C4-2B (cell line): ENCODE measurements at regions not wholly inside any gene's neighbourhood (a gene's known extent, or its start where the extent isn't known, plus 50 kb on each side); places are given as distances from the start of the nearest gene placed in this dataset.

Experiments
- H3K27ac ChIP-seq: fragments of 450-650 bp; 2 replicates; pipeline ENCODE4 v1.5.1; 2017
- ZFX ChIP-seq: fragments of 450-650 bp; IDR thresholded peaks from 2 replicates; pipeline ENCODE4 v1.6.1; 2017
- TF ChIP-seq, protein P1 (sequence below): fragments of 450-650 bp; conservative IDR thresholded peaks from 2 replicates; pipeline ENCODE4 v1.5.1; 2017; ENCODE audit warnings: mild to moderate bottlenecking

DNA sequence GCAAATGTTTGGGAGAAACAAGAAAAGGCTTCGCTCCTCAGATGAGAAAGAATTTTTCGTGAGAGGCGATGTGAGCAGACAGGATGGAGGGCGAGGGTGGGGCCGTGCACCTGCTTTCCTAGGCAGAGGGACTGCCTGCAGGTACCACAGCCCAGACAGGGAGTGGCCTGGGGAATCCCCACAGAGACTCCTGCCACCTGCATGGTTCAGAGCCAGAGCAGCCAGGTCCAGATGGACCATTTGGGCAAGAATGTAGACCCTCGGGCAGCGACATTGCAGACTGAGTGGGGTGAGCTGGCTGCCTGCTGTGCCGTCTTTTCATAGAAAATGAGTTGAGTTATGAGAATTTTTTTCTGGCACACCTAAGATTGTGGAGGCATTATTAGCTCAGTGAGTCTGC lies 216.8 kb downstream of the SNX10 start:
- TF ChIP-seq, protein P1, sequence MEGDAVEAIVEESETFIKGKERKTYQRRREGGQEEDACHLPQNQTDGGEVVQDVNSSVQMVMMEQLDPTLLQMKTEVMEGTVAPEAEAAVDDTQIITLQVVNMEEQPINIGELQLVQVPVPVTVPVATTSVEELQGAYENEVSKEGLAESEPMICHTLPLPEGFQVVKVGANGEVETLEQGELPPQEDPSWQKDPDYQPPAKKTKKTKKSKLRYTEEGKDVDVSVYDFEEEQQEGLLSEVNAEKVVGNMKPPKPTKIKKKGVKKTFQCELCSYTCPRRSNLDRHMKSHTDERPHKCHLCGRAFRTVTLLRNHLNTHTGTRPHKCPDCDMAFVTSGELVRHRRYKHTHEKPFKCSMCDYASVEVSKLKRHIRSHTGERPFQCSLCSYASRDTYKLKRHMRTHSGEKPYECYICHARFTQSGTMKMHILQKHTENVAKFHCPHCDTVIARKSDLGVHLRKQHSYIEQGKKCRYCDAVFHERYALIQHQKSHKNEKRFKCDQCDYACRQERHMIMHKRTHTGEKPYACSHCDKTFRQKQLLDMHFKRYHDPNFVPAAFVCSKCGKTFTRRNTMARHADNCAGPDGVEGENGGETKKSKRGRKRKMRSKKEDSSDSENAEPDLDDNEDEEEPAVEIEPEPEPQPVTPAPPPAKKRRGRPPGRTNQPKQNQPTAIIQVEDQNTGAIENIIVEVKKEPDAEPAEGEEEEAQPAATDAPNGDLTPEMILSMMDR: no peak
- TF ChIP-seq ZFX: no peak
- no peak overlapping the region for H3K27ac ChIP-seq

DNA sequence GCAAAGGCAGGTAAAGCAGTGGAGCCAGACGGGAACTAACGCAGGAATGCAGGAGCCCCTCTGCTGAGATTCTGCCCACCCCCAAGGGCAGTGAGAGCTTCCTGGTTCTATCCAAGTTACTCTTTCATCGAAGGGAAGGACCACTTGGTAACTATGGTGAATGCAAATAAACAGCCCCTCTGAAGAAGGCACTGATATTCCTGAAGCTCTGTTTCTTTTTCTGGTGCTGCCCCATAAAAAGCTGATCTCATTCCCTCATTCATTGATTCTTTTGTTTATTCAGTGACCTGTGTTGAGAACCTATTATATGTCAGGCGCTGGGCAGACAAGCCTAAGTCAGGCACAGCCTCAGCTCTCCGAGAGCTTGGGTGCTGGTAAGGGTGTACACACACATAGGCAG lies 217.3 kb downstream of the SNX10 start:
- TF ChIP-seq ZFX: no peak
- TF ChIP-seq, protein P1: no peak
- H3K27ac ChIP-seq: no peak overlapping the region

DNA sequence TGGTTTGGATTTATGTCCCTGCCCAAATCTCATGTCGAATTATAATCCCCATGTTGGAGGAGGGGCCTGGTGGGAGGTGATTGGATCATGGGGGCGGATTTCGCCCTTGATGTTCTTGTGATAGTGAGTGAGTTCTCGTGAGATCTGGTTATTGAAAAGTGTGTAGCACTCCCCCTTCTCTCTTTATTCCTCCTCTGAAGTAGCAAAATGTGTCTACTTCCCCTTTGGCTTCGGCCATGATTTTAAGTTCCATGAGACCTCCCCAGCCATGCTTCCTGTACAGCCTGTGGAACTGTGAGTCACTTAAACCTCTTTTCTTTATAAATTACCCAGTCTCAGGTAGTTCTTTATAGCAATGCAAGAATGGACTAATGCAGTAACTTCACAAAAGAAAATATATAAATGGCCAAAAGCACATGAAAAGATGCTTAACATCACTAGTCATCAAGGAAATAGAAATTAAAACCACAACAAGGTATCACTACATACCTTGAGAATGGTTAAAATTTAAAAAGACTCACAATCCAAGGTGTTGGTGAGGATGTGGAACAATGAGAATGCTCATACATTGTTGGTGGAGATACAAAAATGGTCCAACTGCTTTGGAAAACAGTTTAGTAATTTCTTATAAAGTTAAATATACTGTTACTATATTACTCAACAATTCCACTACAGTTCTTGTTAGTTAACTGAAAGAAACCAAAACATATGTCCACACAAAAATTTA lies 218.7 kb downstream of the SNX10 start:
- TF ChIP-seq, protein P1: no peak
- TF ChIP-seq ZFX: no peak
- no peak overlapping the region for H3K27ac ChIP-seq

- H3K27ac ChIP-seq: no peak overlapping the region
- TF ChIP-seq ZFX: no peak
- TF ChIP-seq, protein P1: no peak
Measured at GRCh38 chr7:26511866-26512265, 220.2 kb downstream of the SNX10 start.

- TF ChIP-seq, protein P1: no peak
- no peak for TF ChIP-seq ZFX
- no peak overlapping the region for H3K27ac ChIP-seq
Measured at GRCh38 chr7:26512737-26513136, 221.1 kb downstream of the SNX10 start.

DNA sequence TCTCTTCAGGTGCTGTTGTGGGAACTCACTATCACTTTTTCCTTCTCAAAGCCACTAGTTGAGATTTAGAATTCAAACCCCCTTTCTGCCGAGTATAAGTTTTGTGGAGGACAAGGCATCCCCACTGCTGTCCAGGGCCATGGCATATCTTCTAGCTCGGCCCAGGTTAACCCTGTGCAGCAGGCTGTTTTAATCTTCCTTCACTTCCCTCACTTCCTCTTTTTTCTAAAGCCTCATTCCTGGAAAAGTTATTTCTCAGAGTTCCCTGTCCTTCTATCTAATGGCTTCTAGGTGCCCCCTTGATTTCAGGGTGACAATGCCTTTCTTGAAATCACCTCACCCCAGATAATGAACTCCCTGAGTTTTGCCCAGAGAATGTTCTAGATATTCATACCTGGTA lies 222.3 kb downstream of the SNX10 start:
- H3K27ac ChIP-seq: no peak overlapping the region

DNA sequence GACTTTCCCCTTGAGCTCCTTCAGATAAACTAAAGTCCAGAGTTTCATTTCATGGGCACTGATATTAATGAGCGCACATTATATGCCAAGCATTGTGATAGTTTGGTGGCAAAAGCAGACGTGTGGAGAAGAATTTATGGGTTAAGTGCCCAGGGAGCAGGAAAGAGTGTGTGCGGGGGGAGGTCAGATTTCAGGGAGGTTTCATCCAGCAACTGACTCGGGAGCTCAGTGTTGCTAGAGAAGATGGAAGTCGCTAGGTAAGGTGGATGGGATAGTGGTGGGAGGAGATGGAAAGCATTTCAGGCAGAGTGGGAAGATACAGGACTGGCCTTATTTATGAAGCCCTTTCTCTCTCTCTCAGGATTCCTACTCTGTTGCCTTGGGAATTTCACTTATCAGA lies 223.0 kb downstream of the SNX10 start:
- TF ChIP-seq, protein P1: no peak
- no peak for TF ChIP-seq ZFX
- peak overlapping the region; percentile 61; the same call in 1 of the 2 replicates for H3K27ac ChIP-seq

More for the DNA sequence above, 222.3 kb downstream of the SNX10 start:
- no peak for TF ChIP-seq ZFX
- TF ChIP-seq, protein P1: no peak
